ENCODE measurements at regions not wholly inside any gene's neighbourhood (a gene's known extent, or its start where the extent isn't known, plus 50 kb on each side); places are given as distances from the start of the nearest gene placed in this dataset.

GRCh38 chrX:68589372-68589753 is 58.1 kb upstream of the STARD8 start:
- TF ChIP-seq CTCF (IDR thresholded peaks at IDR 0.05) (no peak), SIN3A (IDR thresholded peaks at IDR 0.05; ENCODE audit: borderline replicate concordance, insufficient read depth, low read depth, low read length) (no peak), REST (IDR thresholded peaks at IDR 0.05; ENCODE audit: insufficient read depth in 1 of 2, low read depth in 2 of 2, low read length in 1 of 2) (no peak), POLR2AphosphoS5 (IDR thresholded peaks at IDR 0.05; ENCODE audit: low read depth, low read length) (no peak)
